ENCODE measurements at regions not wholly inside any gene's neighbourhood (a gene's known extent, or its start where the extent isn't known, plus 50 kb on each side); places are given as distances from the start of the nearest gene placed in this dataset.

DNA sequence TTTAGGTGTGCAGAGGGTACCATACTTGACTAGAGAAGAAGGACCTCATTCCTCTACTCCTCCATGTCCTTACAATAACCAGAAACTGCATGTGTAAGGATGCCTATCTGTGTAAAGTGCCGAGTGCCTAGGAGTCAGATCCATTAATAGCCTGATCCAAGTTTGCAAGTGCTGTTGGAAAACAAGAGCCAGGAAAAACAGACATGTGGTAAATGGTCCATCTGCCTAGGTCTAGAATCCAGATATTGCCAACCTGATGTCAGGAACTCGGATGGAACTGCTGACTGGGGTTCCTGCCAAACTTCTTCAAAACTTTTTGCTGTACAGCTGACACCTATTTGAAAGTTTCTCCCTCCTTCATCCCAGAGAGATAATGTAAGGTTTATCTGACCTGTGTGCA lies 239.4 kb upstream of the CAMK1G start:
- no peak for TF ChIP-seq ZNF555 (tag by site-specific recombination; conservative IDR thresholded peaks at IDR 0.05)
- TF ChIP-seq SP7 (tag by site-specific recombination; IDR thresholded peaks at IDR 0.05) = no peak
- TF ChIP-seq ZNF670 (tag by site-specific recombination; IDR thresholded peaks at IDR 0.05; ENCODE audit: low read depth) = no peak
- TF ChIP-seq, protein P1, sequence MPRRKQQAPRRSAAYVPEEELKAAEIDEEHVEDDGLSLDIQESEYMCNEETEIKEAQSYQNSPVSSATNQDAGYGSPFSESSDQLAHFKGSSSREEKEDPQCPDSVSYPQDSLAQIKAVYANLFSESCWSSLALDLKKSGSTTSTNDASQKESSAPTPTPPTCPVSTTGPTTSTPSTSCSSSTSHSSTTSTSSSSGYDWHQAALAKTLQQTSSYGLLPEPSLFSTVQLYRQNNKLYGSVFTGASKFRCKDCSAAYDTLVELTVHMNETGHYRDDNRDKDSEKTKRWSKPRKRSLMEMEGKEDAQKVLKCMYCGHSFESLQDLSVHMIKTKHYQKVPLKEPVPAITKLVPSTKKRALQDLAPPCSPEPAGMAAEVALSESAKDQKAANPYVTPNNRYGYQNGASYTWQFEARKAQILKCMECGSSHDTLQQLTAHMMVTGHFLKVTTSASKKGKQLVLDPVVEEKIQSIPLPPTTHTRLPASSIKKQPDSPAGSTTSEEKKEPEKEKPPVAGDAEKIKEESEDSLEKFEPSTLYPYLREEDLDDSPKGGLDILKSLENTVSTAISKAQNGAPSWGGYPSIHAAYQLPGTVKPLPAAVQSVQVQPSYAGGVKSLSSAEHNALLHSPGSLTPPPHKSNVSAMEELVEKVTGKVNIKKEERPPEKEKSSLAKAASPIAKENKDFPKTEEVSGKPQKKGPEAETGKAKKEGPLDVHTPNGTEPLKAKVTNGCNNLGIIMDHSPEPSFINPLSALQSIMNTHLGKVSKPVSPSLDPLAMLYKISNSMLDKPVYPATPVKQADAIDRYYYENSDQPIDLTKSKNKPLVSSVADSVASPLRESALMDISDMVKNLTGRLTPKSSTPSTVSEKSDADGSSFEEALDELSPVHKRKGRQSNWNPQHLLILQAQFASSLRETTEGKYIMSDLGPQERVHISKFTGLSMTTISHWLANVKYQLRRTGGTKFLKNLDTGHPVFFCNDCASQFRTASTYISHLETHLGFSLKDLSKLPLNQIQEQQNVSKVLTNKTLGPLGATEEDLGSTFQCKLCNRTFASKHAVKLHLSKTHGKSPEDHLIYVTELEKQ (tag by site-specific recombination; IDR thresholded peaks at IDR 0.05; ENCODE audit: borderline replicate concordance) = no peak
- TF ChIP-seq, protein P2, sequence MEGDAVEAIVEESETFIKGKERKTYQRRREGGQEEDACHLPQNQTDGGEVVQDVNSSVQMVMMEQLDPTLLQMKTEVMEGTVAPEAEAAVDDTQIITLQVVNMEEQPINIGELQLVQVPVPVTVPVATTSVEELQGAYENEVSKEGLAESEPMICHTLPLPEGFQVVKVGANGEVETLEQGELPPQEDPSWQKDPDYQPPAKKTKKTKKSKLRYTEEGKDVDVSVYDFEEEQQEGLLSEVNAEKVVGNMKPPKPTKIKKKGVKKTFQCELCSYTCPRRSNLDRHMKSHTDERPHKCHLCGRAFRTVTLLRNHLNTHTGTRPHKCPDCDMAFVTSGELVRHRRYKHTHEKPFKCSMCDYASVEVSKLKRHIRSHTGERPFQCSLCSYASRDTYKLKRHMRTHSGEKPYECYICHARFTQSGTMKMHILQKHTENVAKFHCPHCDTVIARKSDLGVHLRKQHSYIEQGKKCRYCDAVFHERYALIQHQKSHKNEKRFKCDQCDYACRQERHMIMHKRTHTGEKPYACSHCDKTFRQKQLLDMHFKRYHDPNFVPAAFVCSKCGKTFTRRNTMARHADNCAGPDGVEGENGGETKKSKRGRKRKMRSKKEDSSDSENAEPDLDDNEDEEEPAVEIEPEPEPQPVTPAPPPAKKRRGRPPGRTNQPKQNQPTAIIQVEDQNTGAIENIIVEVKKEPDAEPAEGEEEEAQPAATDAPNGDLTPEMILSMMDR (tag by site-specific recombination; IDR thresholded peaks at IDR 0.05) = no peak
- TF ChIP-seq, protein P3, sequence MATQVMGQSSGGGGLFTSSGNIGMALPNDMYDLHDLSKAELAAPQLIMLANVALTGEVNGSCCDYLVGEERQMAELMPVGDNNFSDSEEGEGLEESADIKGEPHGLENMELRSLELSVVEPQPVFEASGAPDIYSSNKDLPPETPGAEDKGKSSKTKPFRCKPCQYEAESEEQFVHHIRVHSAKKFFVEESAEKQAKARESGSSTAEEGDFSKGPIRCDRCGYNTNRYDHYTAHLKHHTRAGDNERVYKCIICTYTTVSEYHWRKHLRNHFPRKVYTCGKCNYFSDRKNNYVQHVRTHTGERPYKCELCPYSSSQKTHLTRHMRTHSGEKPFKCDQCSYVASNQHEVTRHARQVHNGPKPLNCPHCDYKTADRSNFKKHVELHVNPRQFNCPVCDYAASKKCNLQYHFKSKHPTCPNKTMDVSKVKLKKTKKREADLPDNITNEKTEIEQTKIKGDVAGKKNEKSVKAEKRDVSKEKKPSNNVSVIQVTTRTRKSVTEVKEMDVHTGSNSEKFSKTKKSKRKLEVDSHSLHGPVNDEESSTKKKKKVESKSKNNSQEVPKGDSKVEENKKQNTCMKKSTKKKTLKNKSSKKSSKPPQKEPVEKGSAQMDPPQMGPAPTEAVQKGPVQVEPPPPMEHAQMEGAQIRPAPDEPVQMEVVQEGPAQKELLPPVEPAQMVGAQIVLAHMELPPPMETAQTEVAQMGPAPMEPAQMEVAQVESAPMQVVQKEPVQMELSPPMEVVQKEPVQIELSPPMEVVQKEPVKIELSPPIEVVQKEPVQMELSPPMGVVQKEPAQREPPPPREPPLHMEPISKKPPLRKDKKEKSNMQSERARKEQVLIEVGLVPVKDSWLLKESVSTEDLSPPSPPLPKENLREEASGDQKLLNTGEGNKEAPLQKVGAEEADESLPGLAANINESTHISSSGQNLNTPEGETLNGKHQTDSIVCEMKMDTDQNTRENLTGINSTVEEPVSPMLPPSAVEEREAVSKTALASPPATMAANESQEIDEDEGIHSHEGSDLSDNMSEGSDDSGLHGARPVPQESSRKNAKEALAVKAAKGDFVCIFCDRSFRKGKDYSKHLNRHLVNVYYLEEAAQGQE (tag by site-specific recombination; IDR thresholded peaks at IDR 0.05) = no peak
- TF ChIP-seq KLF7 (tag by site-specific recombination; IDR thresholded peaks at IDR 0.05; ENCODE audit: borderline replicate concordance) = no peak
- TF ChIP-seq ZNF501 (tag by site-specific recombination; IDR thresholded peaks at IDR 0.05) = no peak
- TF ChIP-seq YY1 (tag by site-specific recombination; IDR thresholded peaks at IDR 0.05) = no peak
